Right ventricle myocardium superior (tissue), 1 donor: ENCODE measurements at regions not wholly inside any gene's neighbourhood (a gene's known extent, or its start where the extent isn't known, plus 50 kb on each side); places are given as distances from the start of the nearest gene placed in this dataset.

ENCODE experiments used
- ATAC-seq: fragments of 200-7000 bp; cut with Tn5 transposase; one replicate; pipeline ENCODE4 v1.9.1; 2020; ENCODE audit warnings: mild to moderate bottlenecking; ENCODE audit not compliant: poor library complexity
- DNase-seq: peaks from one replicate; pipeline ENCODE4 v3.0.0-alpha.2; 2020
- intact Hi-C: fragments of 100-400 bp; cut with DNase I; formaldehyde crosslinking; loops from one replicate; pipeline ENCODE4 v1.11.2; 2022
- donor health status: DM: no; HTN: yes; CAD: no; lungs with severe emphysema.

DNA sequence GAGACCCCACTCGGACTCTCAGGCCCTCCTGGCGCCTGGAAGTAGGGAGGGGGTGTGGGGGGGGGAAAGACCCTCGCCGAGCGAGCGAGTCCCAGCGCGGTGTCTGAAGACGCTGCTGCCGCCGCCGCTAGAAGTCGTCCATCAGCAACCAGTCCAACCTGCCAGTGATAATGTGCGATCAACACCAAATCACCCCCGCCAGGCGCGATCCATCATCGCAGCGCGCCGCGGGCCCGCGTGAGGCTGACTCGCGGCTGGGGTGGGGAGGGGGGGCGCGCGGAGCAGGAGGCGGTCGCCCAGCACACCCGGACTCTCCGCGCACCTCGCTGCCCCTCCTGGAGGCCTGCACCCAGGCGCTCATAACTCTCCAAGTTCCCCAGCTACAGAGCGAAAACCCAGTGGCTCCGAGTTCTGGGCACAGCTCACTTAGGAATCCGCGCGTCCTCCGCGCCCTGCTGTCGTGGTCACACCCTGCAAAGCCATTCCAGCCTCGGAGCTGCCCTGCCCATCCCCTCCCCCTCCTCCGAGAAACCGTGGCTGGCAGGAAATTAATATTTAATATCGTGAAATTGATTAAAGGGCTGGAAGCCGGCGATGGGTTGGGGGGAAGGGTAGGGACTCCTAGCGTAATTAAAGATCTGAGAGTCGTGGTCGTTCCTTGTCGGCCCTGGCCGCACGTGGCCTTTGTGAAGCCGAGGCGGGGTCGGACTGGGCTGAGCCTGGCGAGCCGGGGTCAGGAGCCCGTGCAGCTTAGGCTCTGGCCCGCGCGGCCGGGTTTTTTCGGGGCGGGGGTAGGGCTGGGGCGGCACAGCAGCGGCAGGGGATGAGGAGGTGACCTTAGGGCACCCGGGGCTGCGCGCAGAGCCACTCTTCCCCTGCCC, 58.1 kb upstream of the BCOR start:
- DNase-seq (peak; percentile 44), ATAC-seq (no peak)
- intact Hi-C loops: loop anchor here (10.0 kb wide), 3 partner anchors 141 to 421 kb away; no protein-coding TSS in a partner anchor

DNA sequence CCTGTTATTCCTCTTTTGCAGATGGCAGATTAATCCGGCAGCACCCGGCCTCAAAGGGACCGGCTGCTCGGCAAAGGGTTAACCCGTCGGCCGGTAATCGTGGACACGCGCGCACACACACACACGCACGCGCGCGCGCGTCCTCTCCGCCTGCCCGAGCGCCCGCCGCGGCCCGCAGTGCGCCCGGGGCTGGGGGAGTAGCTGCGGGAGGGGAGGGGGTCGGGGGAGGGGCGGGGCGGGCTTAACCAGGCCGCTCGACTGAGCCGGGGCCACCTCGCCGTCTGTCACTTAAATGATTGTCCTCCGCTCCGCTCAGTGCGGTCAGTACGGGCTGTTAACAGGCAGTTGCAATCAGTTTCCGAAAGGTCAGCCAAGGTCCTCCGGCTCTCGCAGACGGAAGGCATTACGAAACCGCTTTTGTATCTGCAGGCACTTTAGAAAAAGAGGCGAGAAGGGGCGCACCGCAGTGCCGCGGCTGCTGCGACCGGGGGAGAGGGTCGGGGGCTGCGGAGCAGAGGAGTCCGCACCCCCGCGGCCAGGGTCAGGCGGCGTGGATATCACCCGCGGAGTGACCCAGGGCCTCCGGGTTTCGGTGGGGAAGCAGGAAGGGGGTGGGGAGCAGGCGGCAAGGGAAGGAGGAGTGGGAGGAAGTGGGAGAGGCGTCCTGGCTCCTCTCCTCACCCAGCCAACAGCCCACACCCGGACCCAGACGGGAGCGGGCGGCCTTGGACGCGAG, 57.3 kb upstream of the BCOR start:
- ATAC-seq (peak; percentile 65), DNase-seq (peak; percentile 82)
- intact Hi-C loops: loop anchor here (5.0 to 10.0 kb wide), 4 partner anchors 58 to 420 kb away; partner anchors contain the start of gene BCOR

DNA sequence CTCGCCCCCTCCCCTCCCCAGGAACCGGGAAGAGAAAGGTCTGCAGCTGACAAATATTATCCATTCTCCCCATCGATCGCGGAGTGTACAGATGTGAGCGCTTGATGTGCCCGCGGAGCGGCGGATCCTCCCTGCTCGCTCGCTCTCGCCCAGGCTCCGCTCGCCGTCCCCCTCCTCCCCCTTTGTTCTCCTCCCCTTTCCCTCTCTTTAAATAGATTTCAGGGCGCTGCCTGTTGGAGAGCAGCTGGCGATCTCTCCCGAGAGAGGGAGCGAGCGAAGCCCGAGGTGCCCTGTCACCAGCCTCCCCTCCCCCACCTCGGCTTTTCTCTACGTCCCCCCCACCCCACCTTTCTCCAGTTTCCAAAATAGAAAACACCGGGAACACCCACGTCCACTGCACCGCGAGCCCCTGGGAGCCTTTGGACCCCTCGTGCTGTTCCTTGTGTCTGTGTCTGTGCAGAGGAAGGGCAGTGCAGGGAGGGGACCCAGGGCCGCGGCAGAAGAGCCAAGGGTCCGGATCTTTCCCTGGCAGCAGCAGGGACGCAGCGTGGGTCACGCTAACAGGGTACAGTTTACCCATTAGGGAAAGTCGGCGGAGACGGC, 56.6 kb upstream of the BCOR start:
- ATAC-seq (peak; percentile 59), DNase-seq (peak; percentile 56)
- intact Hi-C loops: loop anchor here (5.0 to 10.0 kb wide), 4 partner anchors 57 to 420 kb away; partner anchors contain the start of gene BCOR

DNA sequence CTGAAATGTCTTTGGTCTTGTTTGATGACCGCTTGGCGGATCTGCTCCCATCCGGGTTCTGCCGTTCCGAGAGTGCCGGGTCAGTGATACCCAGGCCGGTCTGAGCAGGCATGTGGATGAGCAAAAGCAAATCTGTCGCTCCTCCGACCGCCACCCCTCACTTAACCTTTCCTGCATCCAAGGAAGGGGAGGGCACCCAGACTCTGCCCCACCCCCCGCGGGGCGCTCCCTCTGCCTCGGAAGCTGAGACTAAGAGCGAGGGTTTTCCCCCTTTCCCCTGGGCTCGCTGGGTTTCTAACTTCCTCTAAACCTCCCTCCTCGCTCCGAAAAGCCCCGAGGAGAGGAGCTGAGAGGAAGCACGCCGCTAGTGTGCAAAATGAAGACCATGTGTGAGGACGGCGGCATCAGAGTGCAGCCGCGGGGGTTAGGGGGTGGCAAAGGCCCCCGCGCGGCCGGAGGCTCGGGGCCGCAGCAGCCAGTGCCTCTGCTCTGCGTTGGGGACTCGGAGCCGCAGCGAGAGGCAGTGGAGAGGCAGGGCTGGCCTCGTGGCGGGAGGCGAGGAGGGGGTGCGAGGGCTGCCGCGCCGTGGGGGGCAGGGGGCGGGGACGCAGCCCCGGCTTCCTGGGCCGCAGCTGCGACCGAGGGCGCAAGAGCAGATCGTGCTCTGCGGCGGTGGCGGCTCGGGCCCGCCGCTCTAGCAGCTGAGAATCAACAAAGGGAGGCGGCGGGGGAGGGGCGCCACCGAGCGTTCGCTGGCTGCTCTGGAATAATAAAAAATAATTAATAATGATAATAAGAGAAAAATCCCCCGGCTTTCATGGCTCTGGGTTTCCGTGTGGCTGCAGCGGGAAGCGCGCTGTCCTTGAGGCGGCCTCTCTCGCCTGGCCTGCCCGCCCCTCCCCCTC, 55.8 kb upstream of the BCOR start:
- DNase-seq: peak; percentile 72
- intact Hi-C loops: loop anchor here (5.0 to 10.0 kb wide), 4 partner anchors 56 to 419 kb away; partner anchors contain the start of gene BCOR
- peak; percentile 30 for ATAC-seq

DNA sequence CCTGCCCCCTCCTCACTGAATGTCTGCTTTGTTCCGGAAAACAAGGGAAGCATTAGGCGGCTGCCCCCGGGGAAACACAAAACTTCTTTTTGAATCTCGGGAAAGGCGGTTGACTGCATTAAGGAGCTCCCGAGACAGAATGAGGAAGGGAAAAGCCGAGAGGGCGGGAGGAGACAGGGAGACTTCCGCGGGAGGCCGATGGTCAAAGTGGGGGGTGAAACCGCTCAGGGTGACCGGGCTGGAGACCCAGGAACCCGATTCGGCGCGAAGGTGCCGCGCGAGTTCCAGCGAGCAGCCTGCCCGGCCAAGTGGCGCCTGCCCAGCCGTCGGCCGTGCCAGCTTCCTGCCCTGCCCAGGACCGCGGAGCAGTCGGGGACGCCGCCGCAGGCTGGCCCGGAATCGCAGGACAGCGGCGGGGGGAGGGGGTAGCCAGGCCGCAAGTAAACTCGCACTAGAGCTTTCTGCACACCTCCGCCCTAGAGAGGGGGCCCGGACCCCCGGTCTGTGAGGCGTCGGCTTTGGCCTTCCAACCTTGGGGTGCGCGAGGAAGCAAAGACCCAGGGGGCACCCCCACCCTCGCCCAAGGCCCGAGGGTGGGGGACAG, 55.1 kb upstream of the BCOR start:
- intact Hi-C loops: loop anchor here (5.0 to 10.0 kb wide), 4 partner anchors 56 to 418 kb away; partner anchors contain the start of gene BCOR
- ATAC-seq (peak; percentile 67), DNase-seq (peak; percentile 75)

DNA sequence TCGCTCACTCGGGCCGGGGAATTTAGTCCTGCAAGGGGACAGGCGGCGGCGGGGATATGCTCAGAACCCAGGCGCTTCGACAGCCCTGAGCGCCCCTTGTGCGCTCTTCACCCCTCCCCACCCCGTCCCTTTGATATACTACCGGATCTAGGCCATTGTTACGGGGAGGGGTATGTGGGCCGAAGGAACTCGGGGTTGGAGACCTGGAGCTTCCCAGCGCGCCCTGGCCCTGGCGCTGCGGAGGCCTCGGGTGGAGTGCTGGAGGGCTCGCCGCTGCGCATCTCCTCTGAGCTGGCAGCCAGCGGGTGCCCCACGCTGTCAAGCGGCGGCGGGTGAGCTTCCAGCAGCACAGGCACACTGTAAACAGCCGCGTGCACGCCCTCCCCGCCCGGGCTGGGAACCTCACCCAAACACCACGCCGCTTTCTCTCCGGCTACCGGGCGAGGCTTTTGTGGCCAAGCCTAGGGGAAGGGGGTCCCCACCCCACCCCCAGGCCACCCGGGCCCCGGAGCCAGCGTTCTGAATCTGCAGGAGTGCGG, 54.5 kb upstream of the BCOR start:
- ATAC-seq (peak; percentile 35), DNase-seq (peak; percentile 62)
- intact Hi-C loops: loop anchor here (5.0 to 10.0 kb wide), 4 partner anchors 55 to 417 kb away; partner anchors contain the start of gene BCOR

DNA sequence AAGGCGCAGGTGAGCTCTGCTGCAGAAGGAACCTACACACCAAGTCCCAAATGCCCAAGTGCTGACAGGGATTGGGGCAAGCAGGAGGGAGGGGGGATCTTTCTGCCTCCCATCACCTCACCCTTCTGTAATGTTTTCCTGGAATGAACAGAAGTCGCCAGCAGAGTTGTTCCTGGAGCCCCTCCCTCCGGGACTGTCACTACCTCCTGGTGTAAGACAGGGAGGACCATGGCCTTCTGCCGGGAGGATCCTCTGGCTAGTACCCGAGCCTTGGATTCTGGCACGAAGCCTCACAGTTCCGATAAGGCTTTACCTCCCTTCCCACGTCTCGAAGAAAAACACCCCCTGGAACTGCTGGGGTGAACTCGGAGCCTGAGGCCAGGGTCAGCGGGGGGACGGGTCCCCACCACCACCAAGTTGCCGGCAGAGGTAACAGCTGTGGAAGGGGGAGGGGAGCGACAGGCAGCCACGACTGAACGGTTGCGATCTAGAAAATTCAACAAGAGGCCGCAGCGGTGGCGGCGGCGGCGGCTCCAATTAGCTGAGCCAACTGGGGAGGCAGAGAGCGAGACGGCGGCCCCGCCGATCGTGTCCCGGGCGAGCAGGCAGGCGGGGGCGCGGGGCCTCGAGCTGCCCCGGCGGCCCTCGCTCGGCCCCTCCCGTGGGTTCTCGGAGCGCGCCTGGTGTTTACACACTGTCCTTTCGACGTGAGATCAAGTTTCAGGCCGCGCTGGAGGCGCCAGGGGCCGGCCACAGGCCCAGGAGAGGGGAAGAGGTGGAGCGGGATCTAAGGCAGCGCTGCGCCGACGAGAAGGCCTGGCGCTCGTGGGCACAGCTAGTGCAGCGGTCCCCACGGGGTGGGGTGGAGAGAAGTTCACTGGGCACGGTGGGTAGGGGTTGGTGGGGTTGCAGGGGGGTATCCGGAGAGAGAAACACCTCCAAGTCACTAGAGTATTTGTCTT, 53.7 kb upstream of the BCOR start:
- intact Hi-C loops: loop anchor here (5.0 to 10.0 kb wide), 4 partner anchors 54 to 417 kb away; partner anchors contain the start of gene BCOR
- DNase-seq (peak; percentile 39), ATAC-seq (no peak)

DNA sequence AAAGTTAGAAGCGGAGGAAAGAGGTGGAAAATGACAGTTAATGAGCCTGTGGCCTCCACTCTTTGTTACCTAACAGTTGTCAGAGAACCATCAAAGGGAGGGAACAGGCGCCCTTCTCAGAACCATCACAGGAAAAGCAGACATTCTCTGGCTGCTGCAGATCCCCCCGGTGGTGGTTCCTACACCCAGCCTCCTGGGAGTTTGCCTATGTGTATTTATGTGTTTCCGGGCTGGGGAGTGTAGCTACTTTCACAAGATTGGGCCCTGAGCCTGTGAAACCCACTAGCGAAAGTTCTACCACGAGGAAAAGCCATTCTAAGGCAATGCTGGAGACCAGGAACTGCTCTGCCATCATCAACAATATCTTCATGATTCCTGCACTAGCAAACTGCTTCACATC, 52.7 kb upstream of the BCOR start:
- ATAC-seq (no peak), DNase-seq (no peak)
- intact Hi-C loops: loop anchor here (5.0 to 10.0 kb wide), 4 partner anchors 53 to 416 kb away; partner anchors contain the start of gene BCOR

DNA sequence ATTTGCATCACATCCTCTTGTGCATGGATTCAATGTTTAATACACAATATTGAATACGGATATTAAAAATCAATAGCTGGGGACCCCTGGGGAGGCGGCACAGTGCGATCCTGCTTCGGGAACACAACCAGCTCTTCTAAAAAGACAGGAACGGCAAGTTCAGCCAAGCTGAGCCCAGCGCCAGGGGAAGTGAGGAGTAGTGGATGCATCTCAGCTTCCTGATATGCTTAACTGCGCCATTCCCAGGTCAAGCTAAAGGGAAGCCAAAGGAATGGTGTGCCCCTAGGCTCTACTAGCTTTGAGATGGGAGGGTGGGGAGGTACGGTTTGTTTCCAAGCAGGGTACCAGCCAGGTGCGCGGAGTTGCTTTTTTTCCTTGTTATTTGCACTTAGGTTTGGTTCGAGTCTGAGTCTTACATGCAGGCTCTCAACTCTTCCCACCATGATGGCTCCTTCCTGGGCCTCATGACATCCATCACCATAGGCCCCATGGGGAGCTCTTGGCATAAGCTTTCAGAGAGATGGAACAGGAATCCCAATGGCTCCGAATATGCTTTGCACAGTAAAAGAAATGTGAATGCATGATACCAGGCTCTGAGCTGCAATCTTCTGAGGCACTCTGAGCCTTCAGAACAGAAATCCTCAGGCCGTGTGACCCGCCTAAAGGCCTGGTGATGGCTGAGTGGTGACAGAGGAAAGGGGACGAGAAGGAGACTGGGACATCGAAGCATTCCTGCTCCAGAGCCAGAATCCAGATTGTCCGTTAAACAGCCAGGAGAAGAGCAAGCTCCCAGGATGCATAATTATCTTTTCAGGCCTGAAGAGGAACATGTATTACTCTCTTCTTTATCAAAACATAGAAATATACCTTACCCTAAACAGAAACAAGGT, 51.8 kb upstream of the BCOR start:
- ATAC-seq (no peak), DNase-seq (peak; percentile 40)
- intact Hi-C loops: loop anchor here (5.0 to 10.0 kb wide), 4 partner anchors 52 to 415 kb away; partner anchors contain the start of gene BCOR

DNA sequence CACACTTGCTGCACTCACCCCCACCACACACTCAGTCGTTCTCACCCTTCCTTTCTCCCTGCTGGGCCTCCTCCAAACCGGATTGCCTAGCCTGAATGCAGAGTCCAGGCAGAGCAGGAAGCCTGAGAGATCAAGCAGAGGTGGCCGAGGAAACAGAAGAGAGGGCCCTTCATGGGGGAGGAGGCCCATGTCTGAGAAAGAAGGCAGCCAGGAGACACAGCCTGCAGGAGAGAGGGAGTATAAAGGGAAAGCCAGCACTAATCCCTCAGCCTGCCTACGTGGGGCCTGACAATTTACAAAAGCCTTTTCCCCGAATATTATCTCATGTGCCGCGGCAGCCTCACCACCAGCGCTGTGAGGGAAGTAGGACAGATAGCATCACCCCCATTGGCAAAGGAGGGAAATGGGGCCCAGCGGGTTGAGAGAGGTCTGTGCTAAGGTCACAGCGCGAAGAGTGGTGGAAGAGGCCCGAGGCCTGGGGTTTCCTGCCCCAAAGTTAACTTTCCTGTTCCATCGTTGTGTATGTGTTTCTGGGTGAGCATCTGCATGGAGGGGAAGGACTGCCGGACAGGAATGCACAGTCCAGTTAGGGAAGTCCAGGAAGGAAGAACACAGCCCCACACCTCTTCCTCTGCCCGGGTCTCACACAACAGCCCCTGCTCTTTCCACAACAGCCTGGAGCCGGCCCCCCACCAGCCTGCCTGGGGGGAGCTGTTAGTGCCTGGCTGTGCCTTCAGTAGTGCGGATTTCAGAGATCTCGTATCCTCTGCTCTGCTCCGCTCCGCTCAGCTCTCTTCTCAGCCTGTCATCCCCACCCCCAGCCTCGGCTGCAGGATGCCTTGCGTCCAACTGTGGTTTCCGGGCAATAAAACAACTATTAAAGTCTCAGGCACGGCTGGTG, 50.9 kb upstream of the BCOR start:
- DNase-seq: peak; percentile 38
- ATAC-seq: no peak
- intact Hi-C loops: no loop called here

DNA sequence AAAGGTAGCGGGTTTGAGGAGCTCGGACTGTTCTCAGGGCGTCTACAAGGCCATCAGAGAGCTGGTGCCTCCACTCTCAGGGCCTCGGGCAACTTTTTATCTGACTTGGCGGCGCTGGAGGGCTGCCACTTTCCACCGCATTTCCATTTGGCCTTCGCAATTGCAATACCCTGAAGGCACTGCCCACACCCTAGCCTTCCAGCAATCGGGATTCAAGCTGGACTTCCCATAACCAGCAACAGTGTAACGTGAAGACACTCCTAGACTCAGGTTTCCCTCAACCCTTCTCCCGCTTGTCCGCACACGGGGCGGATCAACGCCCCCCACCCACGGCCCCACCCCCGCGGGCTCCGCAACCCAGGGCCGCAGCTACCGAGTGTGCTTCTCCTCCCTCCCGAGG, 50.2 kb upstream of the BCOR start:
- intact Hi-C loops: no loop called here
- ATAC-seq: no peak
- peak; percentile 36 for DNase-seq
